Fibroblast of skin of left quadriceps (primary cell): ENCODE measurements at regions not wholly inside any gene's neighbourhood (a gene's known extent, or its start where the extent isn't known, plus 50 kb on each side); places are given as distances from the start of the nearest gene placed in this dataset.

Experiments used
- DNase-seq, 2 experiments: peaks; one replicate each; pipeline ENCODE4 v3.0.0-alpha.2; 2013; ENCODE audit warnings: low read depth in 2 of 2

- DNase-seq, result no peak
These were observed 183.8 kb downstream of the CCDC59 start for GRCh38 chr12:82174383-82174782.

GRCh38 chr12:82149045-82149444, 209.1 kb downstream of the CCDC59 start:
- no peak for DNase-seq

GRCh38 chr12:82146740-82147139, 211.4 kb downstream of the CCDC59 start:
- DNase-seq, result no peak

GRCh38 chr12:82144505-82144904, 213.7 kb downstream of the CCDC59 start:
- DNase-seq, result no peak

- no peak for DNase-seq
These were observed 225.8 kb downstream of the CCDC59 start for GRCh38 chr12:82132390-82132789.

GRCh38 chr12:82130762-82131161, 227.4 kb downstream of the CCDC59 start:
- DNase-seq, result no peak

GRCh38 chr12:82124711-82125380, 233.3 kb downstream of the CCDC59 start:
- DNase-seq, result no peak

GRCh38 chr12:82121545-82121944, 236.6 kb downstream of the CCDC59 start:
- no peak for DNase-seq

GRCh38 chr12:82120901-82121300, 237.3 kb downstream of the CCDC59 start:
- no peak for DNase-seq

- DNase-seq, result no peak
These were observed 248.9 kb downstream of the CCDC59 start for GRCh38 chr12:82109243-82109642.

GRCh38 chr12:82108615-82109014, 249.6 kb downstream of the CCDC59 start:
- no peak for DNase-seq

GRCh38 chr12:82099216-82099615, 259.0 kb downstream of the CCDC59 start:
- no peak for DNase-seq

GRCh38 chr12:82097877-82098276, 260.3 kb downstream of the CCDC59 start:
- DNase-seq, result no peak

- DNase-seq, result no peak
These were observed 260.7 kb downstream of the CCDC59 start for GRCh38 chr12:82097438-82097837.

- DNase-seq, result no peak
These were observed 268.0 kb downstream of the CCDC59 start for GRCh38 chr12:82090165-82090564.

- DNase-seq, result no peak
These were observed 268.6 kb downstream of the CCDC59 start for GRCh38 chr12:82089369-82090121.

- DNase-seq, result no peak
These were observed 275.7 kb downstream of the CCDC59 start for GRCh38 chr12:82082501-82082900.

- DNase-seq, result no peak
These were observed 288.2 kb downstream of the CCDC59 start for GRCh38 chr12:82069931-82070514.

- no peak for DNase-seq
These were observed 299.0 kb upstream of the PPFIA2 start for GRCh38 chr12:82058197-82058596.

- DNase-seq, result no peak
These were observed 298.6 kb upstream of the PPFIA2 start for GRCh38 chr12:82057770-82058169.

GRCh38 chr12:82055391-82055790, 296.2 kb upstream of the PPFIA2 start:
- DNase-seq, result no peak

- no peak for DNase-seq
These were observed 295.4 kb upstream of the PPFIA2 start for GRCh38 chr12:82054566-82054965.

GRCh38 chr12:82047446-82047845, 288.3 kb upstream of the PPFIA2 start:
- no peak for DNase-seq
